Adipocyte (in vitro differentiated cells): ENCODE measurements at regions not wholly inside any gene's neighbourhood (a gene's known extent, or its start where the extent isn't known, plus 50 kb on each side); places are given as distances from the start of the nearest gene placed in this dataset.
"Not testable (repeated sequence)": the region's sequence is repeated elsewhere in the genome, so short reads cannot be mapped to it uniquely, and the experiment has no call there.

Experiments used
- DNase-seq: peaks from one replicate; pipeline ENCODE4 v3.0.0-alpha.2; 2015; ENCODE audit warnings: low read depth
- H3K27me3 ChIP-seq: replicated peaks from 2 replicates; pipeline ENCODE4 v1.7.0; 2013; ENCODE audit warnings: mild to moderate bottlenecking, low read length, moderate library complexity; ENCODE audit not compliant: control insufficient read depth, insufficient read depth
- H3K36me3 ChIP-seq: 2 replicates; pipeline ENCODE4 v1.7.0; 2013; ENCODE audit warnings: low read length, mild to moderate bottlenecking, moderate library complexity; ENCODE audit not compliant: control insufficient read depth, insufficient read depth, severe bottlenecking
- H3K4me1 ChIP-seq: 2 replicates; pipeline ENCODE4 v1.7.0; 2013; ENCODE audit warnings: mild to moderate bottlenecking, low read length, moderate library complexity; ENCODE audit not compliant: control insufficient read depth, insufficient read depth
- H3K4me3 ChIP-seq: 2 replicates; pipeline ENCODE4 v1.7.0; 2013; ENCODE audit warnings: mild to moderate bottlenecking, low read length, moderate library complexity
- H3K9ac ChIP-seq: 2 replicates; pipeline ENCODE4 v1.7.0; 2013; ENCODE audit warnings: mild to moderate bottlenecking, low read length, moderate library complexity
- H3K9me3 ChIP-seq: 2 replicates; pipeline ENCODE4 v1.7.0; 2013; ENCODE audit warnings: mild to moderate bottlenecking, low read length, moderate library complexity; ENCODE audit not compliant: control insufficient read depth

DNA sequence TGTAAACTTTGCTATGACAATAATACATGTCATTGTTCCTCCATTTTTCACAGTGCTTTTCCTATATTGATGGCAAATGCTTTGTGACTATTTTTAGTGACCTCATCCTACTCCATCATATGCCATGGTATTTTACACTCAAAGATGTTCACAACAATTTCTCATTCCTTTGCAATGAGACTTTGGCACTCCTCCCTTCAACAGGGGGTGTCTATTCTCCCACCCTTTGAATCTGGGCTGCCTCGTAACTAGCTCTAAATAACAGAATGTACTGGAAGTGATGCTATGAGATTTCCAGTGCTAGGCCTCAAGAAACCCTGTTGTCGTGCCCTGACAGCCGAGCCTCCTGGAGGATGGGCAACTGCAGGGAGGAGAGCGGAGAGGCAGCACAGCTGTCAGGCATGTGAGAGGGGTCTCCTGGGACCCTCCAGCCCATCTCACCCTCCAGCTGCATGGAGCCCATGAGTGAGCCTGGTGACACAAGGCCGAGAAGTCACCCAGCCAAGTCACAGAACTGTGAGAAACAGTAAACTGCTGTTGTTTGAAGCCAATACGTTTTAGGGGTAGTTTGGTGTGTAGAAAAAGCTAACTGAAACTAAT, 103.1 kb upstream of the APCDD1 start:
- H3K36me3 ChIP-seq: no peaks in the 10 kb centered on the region
- H3K9ac ChIP-seq: no peak overlapping the region
- DNase-seq: peak; percentile 9
- H3K27me3 ChIP-seq: no peaks in the 10 kb centered on the region
- no peaks in the 10 kb centered on the region for H3K9me3 ChIP-seq
- H3K4me1 ChIP-seq: peaks cover 21% of the 10 kb centered on the region
- no peak overlapping the region for H3K4me3 ChIP-seq

DNA sequence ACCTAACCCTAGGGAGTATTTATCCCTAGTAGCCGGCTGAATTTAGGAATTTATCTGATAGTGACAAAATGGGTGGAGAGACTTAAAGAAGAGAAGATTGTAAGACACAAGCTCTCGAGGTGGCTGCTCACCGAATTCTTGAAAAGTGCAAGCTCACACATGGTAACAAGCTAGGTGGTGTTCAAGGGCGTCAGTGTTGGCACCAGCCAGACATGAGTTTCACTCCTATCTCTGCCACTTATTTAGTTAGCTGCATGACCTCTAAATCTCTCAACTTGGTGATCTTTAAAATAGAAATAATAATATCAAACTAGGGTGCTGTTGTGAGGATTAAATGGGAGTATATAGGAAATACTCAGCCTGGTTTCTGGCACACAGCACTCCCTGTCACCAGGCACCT, 102.6 kb upstream of the APCDD1 start:
- Histone ChIP-seq H3K4me3 (no peak overlapping the region), H3K4me1 (peaks cover 21% of the 10 kb centered on the region), H3K9ac (no peak overlapping the region), H3K9me3 (no peaks in the 10 kb centered on the region), H3K27me3 (no peaks in the 10 kb centered on the region), H3K36me3 (no peaks in the 10 kb centered on the region)
- DNase-seq: no peak

DNA sequence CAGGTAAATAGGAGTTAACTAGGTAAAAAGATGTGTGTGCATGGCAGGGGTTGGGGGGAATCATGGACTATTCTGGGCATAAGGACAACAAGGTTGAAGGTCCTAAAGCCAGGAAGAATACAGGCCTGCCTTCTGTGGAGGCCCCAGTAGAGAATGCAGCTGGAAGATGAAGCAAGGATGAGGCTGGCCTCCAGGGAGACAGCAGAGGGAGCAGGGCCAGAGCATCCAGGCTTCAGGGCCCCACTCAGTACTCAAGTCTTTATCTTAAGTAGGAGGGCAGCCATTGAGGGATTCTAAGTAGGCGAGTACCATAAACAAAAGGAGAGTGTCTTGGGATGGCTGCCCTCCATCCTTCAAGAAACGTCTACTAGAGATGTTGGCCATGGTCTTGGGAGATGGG, 101.8 kb upstream of the APCDD1 start:
- peaks cover 21% of the 10 kb centered on the region for H3K4me1 ChIP-seq
- H3K36me3 ChIP-seq: no peaks in the 10 kb centered on the region
- no peaks in the 10 kb centered on the region for H3K9me3 ChIP-seq
- H3K27me3 ChIP-seq: no peaks in the 10 kb centered on the region
- DNase-seq: no peak
- no peak overlapping the region for H3K4me3 ChIP-seq
- H3K9ac ChIP-seq: no peak overlapping the region

GRCh38 chr18:10353791-10354190, 100.6 kb upstream of the APCDD1 start:
- Histone ChIP-seq H3K27me3 (no peaks in the 10 kb centered on the region), H3K9me3 (no peaks in the 10 kb centered on the region), H3K36me3 (no peaks in the 10 kb centered on the region), H3K4me3 (no peak overlapping the region), H3K9ac (peak overlapping the region; percentile 16), H3K4me1 (peaks cover 21% of the 10 kb centered on the region)
- peak; percentile 82 for DNase-seq

DNA sequence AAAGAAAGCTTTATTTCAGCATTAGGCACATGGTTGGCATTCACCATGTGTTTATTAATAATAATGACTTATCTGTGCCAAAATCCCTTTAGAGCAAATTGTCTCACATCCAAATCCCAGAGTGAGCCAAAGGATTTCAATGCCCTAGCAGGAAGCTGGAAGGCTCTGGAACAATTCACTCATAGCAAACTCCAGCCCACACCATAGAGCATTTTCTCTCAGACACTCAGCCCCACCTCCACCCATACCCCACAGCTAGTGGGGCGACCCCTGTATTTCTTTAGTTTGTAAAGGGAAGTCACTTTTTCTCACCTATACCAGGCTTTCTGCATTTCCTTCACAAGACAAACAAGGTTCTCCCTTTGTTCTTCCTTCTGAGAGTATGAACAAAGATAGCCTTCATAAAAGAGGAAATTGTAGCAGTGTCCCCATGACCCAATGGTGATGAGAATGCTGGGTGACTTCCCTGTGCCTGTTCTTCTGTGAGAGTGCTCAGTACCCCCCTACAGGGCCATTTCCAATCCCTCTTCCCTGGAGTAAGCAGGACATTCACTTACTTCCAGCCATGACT, 100.1 kb upstream of the APCDD1 start:
- Histone ChIP-seq H3K9me3 (no peaks in the 10 kb centered on the region), H3K4me3 (no peak overlapping the region), H3K27me3 (no peaks in the 10 kb centered on the region), H3K9ac (peak overlapping the region; percentile 16), H3K4me1 (peaks cover 21% of the 10 kb centered on the region), H3K36me3 (no peaks in the 10 kb centered on the region)
- DNase-seq: no peak

DNA sequence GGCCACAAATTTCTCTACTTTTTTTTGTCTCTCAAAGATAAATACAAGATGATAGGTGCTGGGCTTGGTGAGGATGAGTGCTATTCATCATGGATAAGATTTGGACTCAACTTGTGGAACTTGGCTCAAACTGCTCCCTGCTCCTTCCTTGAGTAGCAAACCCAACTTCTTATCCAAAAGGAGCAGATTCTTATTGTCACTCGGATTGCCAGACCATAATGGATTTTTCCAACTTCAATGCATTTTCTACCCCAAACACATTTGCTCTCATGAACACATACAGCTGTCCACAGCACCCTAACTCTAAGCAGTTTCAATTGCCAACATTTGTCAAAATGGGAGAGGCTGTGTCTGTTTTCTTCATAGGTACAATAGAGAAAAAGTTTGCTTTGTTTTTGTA, 99.5 kb upstream of the APCDD1 start:
- no peak for DNase-seq
- no peak overlapping the region for H3K9ac ChIP-seq
- peaks cover 21% of the 10 kb centered on the region for H3K4me1 ChIP-seq
- H3K4me3 ChIP-seq: no peak overlapping the region
- H3K36me3 ChIP-seq: no peaks in the 10 kb centered on the region
- H3K27me3 ChIP-seq: no peaks in the 10 kb centered on the region
- no peaks in the 10 kb centered on the region for H3K9me3 ChIP-seq

DNA sequence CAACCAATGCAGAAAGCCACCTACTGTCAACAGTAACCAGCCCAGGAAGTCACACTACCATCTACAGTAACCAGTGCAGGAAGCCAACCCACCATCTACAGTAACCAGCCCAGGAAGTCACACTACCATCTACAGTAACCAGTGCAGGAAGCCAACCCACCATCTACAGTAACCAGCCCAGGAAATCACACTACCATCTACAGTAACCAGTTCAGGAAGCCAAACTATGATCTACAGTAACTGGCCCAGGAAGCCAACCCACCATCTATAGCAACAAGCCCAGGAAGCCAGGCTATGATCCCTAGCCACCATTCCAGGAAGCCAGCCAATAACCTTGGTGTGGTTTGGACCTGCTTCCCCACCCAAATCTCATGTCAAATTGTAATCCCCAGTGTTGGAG, 97.4 kb upstream of the APCDD1 start:
- peaks cover 21% of the 10 kb centered on the region for H3K4me1 ChIP-seq
- not testable (repeated sequence) for H3K9ac ChIP-seq, H3K9me3 ChIP-seq, DNase-seq, H3K36me3 ChIP-seq, H3K27me3 ChIP-seq, H3K4me3 ChIP-seq

DNA sequence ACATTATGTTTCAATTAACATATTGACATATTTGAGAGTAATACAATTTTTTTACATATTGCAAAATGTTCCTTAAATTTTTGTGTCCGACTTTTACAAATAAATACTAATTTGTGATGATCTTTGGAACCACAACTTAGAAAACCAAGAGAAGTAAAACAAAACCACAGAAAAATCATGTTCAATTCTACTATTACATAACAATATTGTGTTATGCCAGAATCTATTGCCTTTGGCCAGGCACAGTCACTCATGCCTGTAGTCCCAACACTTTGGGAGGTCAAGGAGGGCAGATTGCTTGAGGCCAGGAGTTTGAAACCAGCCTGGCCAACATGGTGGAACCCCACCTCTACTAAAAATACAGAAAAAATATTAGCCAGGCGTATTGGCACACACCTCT, 92.8 kb upstream of the APCDD1 start:
- no peak overlapping the region for H3K4me3 ChIP-seq
- no peaks in the 10 kb centered on the region for H3K27me3 ChIP-seq
- no peak for DNase-seq
- peaks cover 15% of the 10 kb centered on the region for H3K9me3 ChIP-seq
- peaks cover 8% of the 10 kb centered on the region for H3K4me1 ChIP-seq
- no peak overlapping the region for H3K9ac ChIP-seq
- H3K36me3 ChIP-seq: no peaks in the 10 kb centered on the region

GRCh38 chr18:10365021-10365500, 89.4 kb upstream of the APCDD1 start:
- no peak overlapping the region for H3K4me3 ChIP-seq
- peaks cover 8% of the 10 kb centered on the region for H3K4me1 ChIP-seq
- no peaks in the 10 kb centered on the region for H3K36me3 ChIP-seq
- no peak for DNase-seq
- H3K9ac ChIP-seq: no peak overlapping the region
- peaks cover 15% of the 10 kb centered on the region for H3K9me3 ChIP-seq
- peaks cover 11% of the 10 kb centered on the region for H3K27me3 ChIP-seq

GRCh38 chr18:10365901-10366300, 88.5 kb upstream of the APCDD1 start:
- H3K27me3 ChIP-seq: peaks cover 11% of the 10 kb centered on the region
- peaks cover 8% of the 10 kb centered on the region for H3K4me1 ChIP-seq
- H3K9me3 ChIP-seq: peaks cover 15% of the 10 kb centered on the region
- H3K9ac ChIP-seq: no peak overlapping the region
- no peak overlapping the region for H3K4me3 ChIP-seq
- no peak for DNase-seq
- H3K36me3 ChIP-seq: no peaks in the 10 kb centered on the region

DNA sequence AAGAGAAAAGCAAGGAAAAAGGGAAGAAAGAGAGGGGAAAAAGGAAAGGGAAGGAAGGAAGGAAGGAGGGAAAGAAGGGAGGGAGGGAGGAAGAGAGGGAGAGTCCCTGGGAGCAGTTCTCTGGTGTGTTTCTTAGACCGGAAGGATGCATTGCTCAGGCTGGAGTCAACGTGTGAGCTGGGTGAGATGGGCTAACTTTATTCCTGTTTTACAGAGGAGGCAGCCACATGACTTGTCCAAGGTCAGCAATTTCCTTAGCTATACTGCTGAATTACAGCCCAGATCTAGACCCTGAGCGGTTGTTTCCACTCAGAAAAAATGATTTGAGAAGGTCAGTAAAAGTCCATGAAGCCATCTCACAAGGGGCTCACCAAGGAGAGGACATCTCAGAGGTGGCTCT, 86.6 kb upstream of the APCDD1 start:
- H3K4me3 ChIP-seq: no peak overlapping the region
- peaks cover 11% of the 10 kb centered on the region for H3K27me3 ChIP-seq
- no peaks in the 10 kb centered on the region for H3K36me3 ChIP-seq
- H3K9ac ChIP-seq: no peak overlapping the region
- peaks cover 8% of the 10 kb centered on the region for H3K4me1 ChIP-seq
- peaks cover 15% of the 10 kb centered on the region for H3K9me3 ChIP-seq
- no peak for DNase-seq
